ENCODE measurements at regions not wholly inside any gene's neighbourhood (a gene's known extent, or its start where the extent isn't known, plus 50 kb on each side); places are given as distances from the start of the nearest gene placed in this dataset.

- TF ChIP-seq, protein P1, sequence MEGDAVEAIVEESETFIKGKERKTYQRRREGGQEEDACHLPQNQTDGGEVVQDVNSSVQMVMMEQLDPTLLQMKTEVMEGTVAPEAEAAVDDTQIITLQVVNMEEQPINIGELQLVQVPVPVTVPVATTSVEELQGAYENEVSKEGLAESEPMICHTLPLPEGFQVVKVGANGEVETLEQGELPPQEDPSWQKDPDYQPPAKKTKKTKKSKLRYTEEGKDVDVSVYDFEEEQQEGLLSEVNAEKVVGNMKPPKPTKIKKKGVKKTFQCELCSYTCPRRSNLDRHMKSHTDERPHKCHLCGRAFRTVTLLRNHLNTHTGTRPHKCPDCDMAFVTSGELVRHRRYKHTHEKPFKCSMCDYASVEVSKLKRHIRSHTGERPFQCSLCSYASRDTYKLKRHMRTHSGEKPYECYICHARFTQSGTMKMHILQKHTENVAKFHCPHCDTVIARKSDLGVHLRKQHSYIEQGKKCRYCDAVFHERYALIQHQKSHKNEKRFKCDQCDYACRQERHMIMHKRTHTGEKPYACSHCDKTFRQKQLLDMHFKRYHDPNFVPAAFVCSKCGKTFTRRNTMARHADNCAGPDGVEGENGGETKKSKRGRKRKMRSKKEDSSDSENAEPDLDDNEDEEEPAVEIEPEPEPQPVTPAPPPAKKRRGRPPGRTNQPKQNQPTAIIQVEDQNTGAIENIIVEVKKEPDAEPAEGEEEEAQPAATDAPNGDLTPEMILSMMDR (IDR thresholded peaks at IDR 0.05 in 8 of 11, conservative IDR thresholded peaks at IDR 0.05 in 3 of 11), result no peak
- no peak for TF ChIP-seq POLR2AphosphoS5 (IDR thresholded peaks at IDR 0.05)
- TF ChIP-seq POLR2A (IDR thresholded peaks at IDR 0.05), result no peak
Observed at GRCh38 chr21:32844653-32845436, 73.3 kb upstream of the PAXBP1 start.

All from spleen (tissue), 7 donors.